ENCODE measurements at regions not wholly inside any gene's neighbourhood (a gene's known extent, or its start where the extent isn't known, plus 50 kb on each side); places are given as distances from the start of the nearest gene placed in this dataset.

GRCh38 chr22:27601195-27601594 is 200.4 kb downstream of the MN1 start:
- TF ChIP-seq, protein P1, sequence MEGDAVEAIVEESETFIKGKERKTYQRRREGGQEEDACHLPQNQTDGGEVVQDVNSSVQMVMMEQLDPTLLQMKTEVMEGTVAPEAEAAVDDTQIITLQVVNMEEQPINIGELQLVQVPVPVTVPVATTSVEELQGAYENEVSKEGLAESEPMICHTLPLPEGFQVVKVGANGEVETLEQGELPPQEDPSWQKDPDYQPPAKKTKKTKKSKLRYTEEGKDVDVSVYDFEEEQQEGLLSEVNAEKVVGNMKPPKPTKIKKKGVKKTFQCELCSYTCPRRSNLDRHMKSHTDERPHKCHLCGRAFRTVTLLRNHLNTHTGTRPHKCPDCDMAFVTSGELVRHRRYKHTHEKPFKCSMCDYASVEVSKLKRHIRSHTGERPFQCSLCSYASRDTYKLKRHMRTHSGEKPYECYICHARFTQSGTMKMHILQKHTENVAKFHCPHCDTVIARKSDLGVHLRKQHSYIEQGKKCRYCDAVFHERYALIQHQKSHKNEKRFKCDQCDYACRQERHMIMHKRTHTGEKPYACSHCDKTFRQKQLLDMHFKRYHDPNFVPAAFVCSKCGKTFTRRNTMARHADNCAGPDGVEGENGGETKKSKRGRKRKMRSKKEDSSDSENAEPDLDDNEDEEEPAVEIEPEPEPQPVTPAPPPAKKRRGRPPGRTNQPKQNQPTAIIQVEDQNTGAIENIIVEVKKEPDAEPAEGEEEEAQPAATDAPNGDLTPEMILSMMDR (optimal IDR thresholded peaks at IDR 0.05 in 1 of 3, IDR thresholded peaks at IDR 0.05 in 1 of 3, conservative IDR thresholded peaks at IDR 0.05 in 1 of 3; ENCODE audit: extremely low read depth in 1 of 3, insufficient read depth in 2 of 3, low read length in 3 of 3), result no peak
- no peak for TF ChIP-seq EZH2 (IDR thresholded peaks at IDR 0.05; ENCODE audit: low read length)

Measured in keratinocyte (primary cell).